Lung (tissue), 11 donors: ENCODE measurements at regions not wholly inside any gene's neighbourhood (a gene's known extent, or its start where the extent isn't known, plus 50 kb on each side); places are given as distances from the start of the nearest gene placed in this dataset.
A peak's percentile ranks its signal among the peaks of the same experiment; 100 is the strongest.
"Not testable (repeated sequence)": the region's sequence is repeated elsewhere in the genome, so short reads cannot be mapped to it uniquely, and the experiment has no call there.

ENCODE experiments used
- ATAC-seq: fragments of 200-7000 bp; cut with Tn5 transposase; one replicate; pipeline ENCODE4 v1.9.1; 2020; ENCODE audit warnings: moderate number of reproducible peaks; ENCODE audit not compliant: insufficient read depth, low FRiP score
- DNase-seq, 3 donors: peaks; one replicate each; pipeline ENCODE4 v3.0.0-alpha.2; 2013 to 2017
- H3K27ac ChIP-seq, 2 donors: one replicate each; pipeline ENCODE4 v1.5.1; 2013; ENCODE audit warnings: mild to moderate bottlenecking in 2 of 2, moderate library complexity in 2 of 2, control low read depth in 1 of 2, inconsistent platforms in 1 of 2, low read depth in 1 of 2, low read length in 1 of 2
- H3K27me3 ChIP-seq, 3 donors: one replicate each; pipeline ENCODE4 v1.5.1; 2013; ENCODE audit warnings: low read length in 2 of 3; ENCODE audit not compliant: control insufficient read depth in 3 of 3, insufficient read depth in 3 of 3
- H3K36me3 ChIP-seq, 4 donors: one replicate each; pipeline ENCODE4 v1.5.1; 2013; ENCODE audit warnings: low read length in 4 of 4, mild to moderate bottlenecking in 1 of 4, moderate library complexity in 1 of 4; ENCODE audit not compliant: control insufficient read depth in 4 of 4, insufficient read depth in 4 of 4
- H3K4me1 ChIP-seq, 5 donors: one replicate each; pipeline ENCODE4 v1.5.1; 2013; ENCODE audit warnings: low read length in 5 of 5, mild to moderate bottlenecking in 2 of 5, moderate library complexity in 1 of 5; ENCODE audit not compliant: control insufficient read depth in 5 of 5, insufficient read depth in 5 of 5
- H3K4me3 ChIP-seq: one replicate; pipeline ENCODE4 v1.5.1; 2013; ENCODE audit warnings: mild to moderate bottlenecking, control low read depth, moderate library complexity
- H3K9ac ChIP-seq, 2 donors: one replicate each; pipeline ENCODE4 v1.5.1; 2013; ENCODE audit warnings: low read length in 2 of 2, control low read depth in 1 of 2; ENCODE audit not compliant: insufficient read depth in 1 of 2
- H3K9me3 ChIP-seq, 4 donors: one replicate each; pipeline ENCODE4 v1.5.1; 2013; ENCODE audit warnings: low read length in 3 of 4, mild to moderate bottlenecking in 1 of 4, moderate library complexity in 1 of 4; ENCODE audit not compliant: control insufficient read depth in 4 of 4, insufficient read depth in 3 of 4
- CTCF ChIP-seq: IDR thresholded peaks from 2 replicates; pipeline ENCODE4 v1.5.1; 2012; ENCODE audit warnings: mild to moderate bottlenecking; ENCODE audit errors: control extremely low read depth, extremely low read depth
- WGBS, 2 donors: extraction: QIAGEN DNeasy Blood & Tissue Kit; methylation state at CpG; one replicate each; pipeline ENCODE4 v1.1.7; 2013; 5-methylcytosine and 5-hydroxymethylcytosine counted together
- donor health status: control.
- donor health status: control.
- donor health status: Bipolar disorder and iron deficiency.
- donor health status: healthy.
- donor health status: DM: yes; HTN: yes; CAD: no.

- H3K4me1 ChIP-seq, result not testable (repeated sequence)
- no CpG with 5 or more reads among the region's 1 CpG for WGBS, 2 donors
Observed at GRCh38 chr7:65570990-65571389, 197.3 kb downstream of the ZNF92 start.

GRCh38 chr7:65572581-65572980, 198.9 kb downstream of the ZNF92 start:
- not testable (repeated sequence) for H3K4me3 ChIP-seq, H3K9ac ChIP-seq, H3K36me3 ChIP-seq, ATAC-seq, H3K27me3 ChIP-seq, H3K4me1 ChIP-seq, H3K27ac ChIP-seq, H3K9me3 ChIP-seq
- 3 to 6% methylated on average over 27 of the region's 35 CpGs for WGBS, 2 donors
- DNase-seq, result peak; percentile 2 to 11 (median 4)

More at GRCh38 chr7:65570990-65571389, 197.3 kb downstream of the ZNF92 start:
- not testable (repeated sequence) for DNase-seq, H3K36me3 ChIP-seq, H3K27ac ChIP-seq, H3K4me3 ChIP-seq, ATAC-seq, H3K9ac ChIP-seq, H3K27me3 ChIP-seq, H3K9me3 ChIP-seq

- not testable (repeated sequence) for H3K27me3 ChIP-seq, H3K36me3 ChIP-seq, H3K4me3 ChIP-seq, H3K4me1 ChIP-seq, DNase-seq, H3K9me3 ChIP-seq, ATAC-seq, H3K9ac ChIP-seq, H3K27ac ChIP-seq
- WGBS, 2 donors, result 86 to 100% methylated on average over 1 of the region's 1 CpG
Observed at GRCh38 chr7:65576370-65576769, 202.7 kb downstream of the ZNF92 start.

- 94 to 100% methylated on average over 1 of the region's 2 CpGs for WGBS, 2 donors
- not testable (repeated sequence) for H3K27ac ChIP-seq, H3K27me3 ChIP-seq, DNase-seq, H3K9ac ChIP-seq, H3K9me3 ChIP-seq, ATAC-seq, H3K4me3 ChIP-seq, H3K4me1 ChIP-seq, H3K36me3 ChIP-seq
Observed at GRCh38 chr7:65582518-65583119, 209.0 kb downstream of the ZNF92 start.

- not testable (repeated sequence) for H3K4me3 ChIP-seq, H3K27ac ChIP-seq, H3K36me3 ChIP-seq, H3K4me1 ChIP-seq, H3K27me3 ChIP-seq, DNase-seq, ATAC-seq, H3K9ac ChIP-seq, H3K9me3 ChIP-seq
- WGBS, 2 donors, result 51 to 70% methylated on average over 1 of the region's 1 CpG
Observed at GRCh38 chr7:65602495-65602894, 228.8 kb downstream of the ZNF92 start.

- 89 to 94% methylated on average over 3 of the region's 3 CpGs for WGBS, 2 donors
- no peaks in the 10 kb centered on the region for H3K9me3 ChIP-seq
- no peak overlapping the region for H3K27ac ChIP-seq
- TF ChIP-seq CTCF, result no peak
- no peaks in the 10 kb centered on the region for H3K27me3 ChIP-seq
- no peak for ATAC-seq
- H3K4me1 ChIP-seq, result no peaks in the 10 kb centered on the region
- H3K9ac ChIP-seq, result no peak overlapping the region
- no peak overlapping the region for H3K4me3 ChIP-seq
- no peak for DNase-seq
- H3K36me3 ChIP-seq, result no peaks in the 10 kb centered on the region
Observed at GRCh38 chr7:65609131-65609530, 235.5 kb downstream of the ZNF92 start.

GRCh38 chr7:65613644-65614289, 240.1 kb downstream of the ZNF92 start:
- H3K9me3 ChIP-seq, H3K27ac ChIP-seq, H3K9ac ChIP-seq, DNase-seq, H3K36me3 ChIP-seq, ATAC-seq, H3K27me3 ChIP-seq, H3K4me3 ChIP-seq, H3K4me1 ChIP-seq: not testable (repeated sequence)
- 61 to 64% methylated on average over 6 of the region's 6 CpGs for whole genome bisulfite sequencing, 2 donors
